ENCODE measurements at regions not wholly inside any gene's neighbourhood (a gene's known extent, or its start where the extent isn't known, plus 50 kb on each side); places are given as distances from the start of the nearest gene placed in this dataset.
"Not testable (repeated sequence)": the region's sequence is repeated elsewhere in the genome, so short reads cannot be mapped to it uniquely, and the experiment has no call there.

DNA sequence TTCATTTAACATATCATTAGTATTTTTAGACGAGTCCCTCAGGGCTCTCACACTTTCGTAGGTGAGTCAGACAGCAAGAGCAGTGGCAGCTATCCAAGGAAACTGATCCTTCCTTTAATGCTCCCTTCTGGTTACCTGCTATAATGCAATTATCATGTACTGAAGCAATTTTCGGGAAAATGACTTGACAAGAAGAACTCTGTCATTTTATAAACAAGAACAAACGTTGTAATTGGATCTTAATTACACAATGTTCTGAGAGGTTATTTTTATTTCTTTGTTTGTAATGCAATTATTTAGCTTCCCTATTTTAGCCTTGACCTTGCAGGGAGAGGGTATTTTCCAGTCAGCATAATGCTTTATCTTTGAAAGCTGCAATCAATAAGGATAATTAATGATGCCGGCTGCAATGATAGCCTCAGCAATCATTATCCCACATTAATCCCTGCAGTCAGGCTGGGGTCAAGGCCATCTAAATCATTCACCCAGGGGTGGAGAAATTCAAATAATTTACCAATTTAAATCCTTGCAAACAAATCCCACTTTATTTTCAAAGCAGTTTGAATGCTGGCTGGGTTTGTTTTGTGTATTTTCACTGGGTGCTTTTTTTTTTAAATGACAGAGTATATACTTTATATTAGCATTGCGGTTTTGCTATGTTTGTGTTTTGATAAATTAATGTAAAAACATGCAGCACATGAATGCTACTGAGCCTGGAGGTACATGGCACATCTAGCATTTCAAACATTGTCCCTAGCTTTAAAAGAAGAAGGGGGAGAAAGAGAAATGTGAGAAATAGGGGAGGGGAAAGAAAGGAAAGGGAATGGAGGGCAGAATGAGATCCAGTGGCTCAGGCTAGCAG, 249.9 kb downstream of the SHOX2 start:
- no peak for ATAC-seq

DNA sequence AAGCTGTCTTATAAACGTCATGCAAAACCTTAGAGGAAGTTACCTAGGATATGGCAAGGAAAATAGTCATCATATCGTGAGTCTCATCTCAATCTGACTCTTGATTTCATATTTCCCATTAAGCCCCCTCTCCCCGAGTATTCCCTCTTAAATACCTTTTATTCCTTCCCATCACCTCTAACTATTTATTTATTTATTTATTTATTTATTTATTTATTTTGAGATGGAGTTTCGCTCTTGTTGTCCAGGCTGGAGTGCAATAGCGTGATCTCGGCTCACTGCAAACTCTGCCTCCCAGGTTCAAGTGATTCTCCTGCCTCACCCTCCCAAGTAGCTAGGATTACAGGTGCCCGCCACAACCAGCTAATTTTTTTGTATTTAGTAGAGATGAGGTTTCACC, 260.4 kb downstream of the SHOX2 start:
- ATAC-seq, result not testable (repeated sequence)

- ATAC-seq, result no peak
These were observed 261.2 kb downstream of the SHOX2 start for GRCh38 chr3:157844800-157845565.

GRCh38 chr3:157844216-157844615, 262.0 kb downstream of the SHOX2 start:
- no peak for ATAC-seq

- ATAC-seq, result no peak
These were observed 265.2 kb downstream of the SHOX2 start for GRCh38 chr3:157841029-157841428.

GRCh38 chr3:157840564-157840963, 265.7 kb downstream of the SHOX2 start:
- no peak for ATAC-seq

- no peak for ATAC-seq
These were observed 267.8 kb downstream of the SHOX2 start for GRCh38 chr3:157838457-157838856.

DNA sequence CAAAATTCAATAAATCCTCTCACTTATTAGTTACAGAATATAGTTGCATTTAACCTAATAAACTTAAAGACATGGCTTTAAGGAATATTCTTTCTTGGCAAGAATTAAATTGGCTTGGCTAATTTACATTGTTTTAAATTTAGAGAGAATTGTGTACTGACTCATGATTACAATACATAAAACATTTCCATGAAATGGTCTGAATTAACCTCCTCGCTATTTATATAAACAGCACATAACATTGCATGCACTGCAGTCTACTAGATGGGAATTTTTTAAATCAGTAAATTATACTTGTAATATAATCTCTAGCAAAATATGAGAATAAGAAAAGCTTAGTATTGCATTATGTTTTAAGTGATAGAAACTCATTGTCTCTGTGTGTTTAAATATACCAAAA, 268.9 kb downstream of the SHOX2 start:
- ATAC-seq, result no peak

DNA sequence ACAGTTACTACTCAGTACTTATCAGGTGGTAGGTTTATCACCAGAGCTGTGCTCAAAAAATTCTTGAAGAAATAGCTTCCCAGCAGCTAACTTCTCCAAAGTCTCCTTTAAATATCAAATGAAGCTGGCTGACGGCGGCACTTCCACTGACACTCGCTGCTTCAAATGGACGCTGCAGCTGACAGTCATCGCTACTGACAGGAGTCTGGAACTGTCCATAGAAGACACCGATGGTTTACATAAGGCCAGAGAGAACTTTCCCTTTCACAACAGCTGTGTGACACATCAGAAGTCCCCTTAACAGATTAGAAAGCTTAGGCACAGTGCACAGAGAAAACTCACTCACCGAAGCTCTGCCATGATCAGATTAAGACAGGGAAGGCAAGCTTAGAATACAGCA, 270.2 kb downstream of the SHOX2 start:
- ATAC-seq, result no peak

DNA sequence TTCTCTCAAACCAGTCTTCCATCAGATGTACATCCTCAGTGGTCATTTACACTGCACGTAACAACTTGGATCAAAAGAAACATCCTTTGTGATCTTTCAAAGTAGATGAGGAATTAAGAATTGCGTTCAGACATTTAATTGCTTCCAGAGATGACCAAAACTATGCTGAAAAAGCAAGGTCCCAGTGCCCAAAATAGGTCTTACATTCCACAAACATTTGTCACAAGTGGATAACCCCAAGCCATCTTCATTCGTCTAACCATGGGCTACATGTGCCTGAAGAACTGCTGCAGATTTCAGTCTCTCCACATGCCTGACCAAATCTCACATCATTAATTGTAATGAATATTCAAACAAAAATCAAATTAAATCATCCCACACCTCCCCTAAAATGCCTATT, 273.6 kb downstream of the SHOX2 start:
- no peak for ATAC-seq

DNA sequence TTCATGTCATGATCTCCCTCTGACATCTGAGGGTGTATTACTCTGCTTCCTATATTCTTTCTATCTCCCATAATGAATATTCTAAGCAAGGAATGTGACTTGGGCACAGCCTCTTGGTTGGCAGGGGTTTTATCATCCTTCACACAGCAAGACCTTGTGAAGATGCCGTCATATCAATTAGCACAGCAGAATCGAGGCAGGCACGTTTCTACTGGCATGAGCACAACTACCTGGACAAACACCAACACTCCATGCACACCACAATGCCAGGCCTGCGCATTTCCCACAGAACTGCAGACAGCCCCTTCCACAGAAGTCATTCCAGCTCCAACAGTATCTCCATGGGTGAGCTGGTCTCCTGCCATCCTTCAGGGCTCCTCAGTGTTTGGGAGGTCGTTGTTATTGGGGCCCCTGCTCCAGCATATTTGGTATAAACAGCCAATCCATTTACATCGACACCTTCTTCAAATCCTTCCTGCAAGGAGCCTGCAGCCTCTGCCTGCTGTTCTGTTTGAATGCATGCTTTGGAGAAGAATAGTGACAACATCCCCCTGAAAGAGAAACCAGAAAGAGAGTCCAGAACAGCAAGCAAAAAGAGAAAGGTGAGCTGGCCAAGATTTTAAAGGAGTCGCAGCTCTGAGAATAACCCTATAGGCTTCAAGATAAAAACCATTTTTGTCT, 275.5 kb downstream of the SHOX2 start:
- no peak for ATAC-seq

DNA sequence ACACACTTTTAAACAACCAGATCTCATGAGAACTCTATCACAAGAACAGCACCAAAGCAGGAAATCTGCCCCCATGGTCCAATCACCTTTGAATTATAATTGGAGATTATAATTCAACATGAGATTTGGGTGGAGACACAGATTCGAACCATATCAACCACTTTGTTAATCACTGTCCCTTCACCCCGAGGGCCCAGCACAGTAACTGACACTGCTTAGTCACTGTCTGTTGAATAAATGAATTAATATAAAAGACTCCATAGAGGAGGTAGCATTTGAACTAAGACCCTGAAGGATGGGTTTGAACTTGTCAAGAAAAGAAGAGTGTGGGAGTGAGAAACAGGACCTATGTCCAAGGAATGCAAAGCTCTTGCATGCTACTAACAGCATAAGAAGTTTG, 276.4 kb downstream of the SHOX2 start:
- no peak for ATAC-seq

- no peak for ATAC-seq
These were observed 281.9 kb downstream of the SHOX2 start for GRCh38 chr3:157824281-157824680.

- no peak for ATAC-seq
These were observed 283.2 kb downstream of the SHOX2 start for GRCh38 chr3:157823050-157823449.

DNA sequence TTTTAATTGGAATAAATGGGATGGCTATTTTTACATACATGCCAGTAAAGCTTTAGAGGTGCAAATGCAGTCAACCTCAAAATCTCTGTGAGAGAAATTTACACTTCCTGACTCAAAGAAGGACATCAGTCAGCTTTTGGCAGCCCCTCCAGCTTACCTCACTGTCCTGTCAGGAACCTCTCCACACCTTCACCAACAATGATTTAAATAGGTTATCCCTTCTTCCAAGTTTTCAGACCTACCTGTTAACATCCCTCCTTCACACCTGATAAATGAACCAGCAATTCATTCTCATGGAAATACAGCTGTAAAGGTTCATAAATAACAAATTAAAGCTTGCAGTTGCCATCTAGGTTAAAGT, 286.1 kb downstream of the SHOX2 start:
- ATAC-seq, result no peak

DNA sequence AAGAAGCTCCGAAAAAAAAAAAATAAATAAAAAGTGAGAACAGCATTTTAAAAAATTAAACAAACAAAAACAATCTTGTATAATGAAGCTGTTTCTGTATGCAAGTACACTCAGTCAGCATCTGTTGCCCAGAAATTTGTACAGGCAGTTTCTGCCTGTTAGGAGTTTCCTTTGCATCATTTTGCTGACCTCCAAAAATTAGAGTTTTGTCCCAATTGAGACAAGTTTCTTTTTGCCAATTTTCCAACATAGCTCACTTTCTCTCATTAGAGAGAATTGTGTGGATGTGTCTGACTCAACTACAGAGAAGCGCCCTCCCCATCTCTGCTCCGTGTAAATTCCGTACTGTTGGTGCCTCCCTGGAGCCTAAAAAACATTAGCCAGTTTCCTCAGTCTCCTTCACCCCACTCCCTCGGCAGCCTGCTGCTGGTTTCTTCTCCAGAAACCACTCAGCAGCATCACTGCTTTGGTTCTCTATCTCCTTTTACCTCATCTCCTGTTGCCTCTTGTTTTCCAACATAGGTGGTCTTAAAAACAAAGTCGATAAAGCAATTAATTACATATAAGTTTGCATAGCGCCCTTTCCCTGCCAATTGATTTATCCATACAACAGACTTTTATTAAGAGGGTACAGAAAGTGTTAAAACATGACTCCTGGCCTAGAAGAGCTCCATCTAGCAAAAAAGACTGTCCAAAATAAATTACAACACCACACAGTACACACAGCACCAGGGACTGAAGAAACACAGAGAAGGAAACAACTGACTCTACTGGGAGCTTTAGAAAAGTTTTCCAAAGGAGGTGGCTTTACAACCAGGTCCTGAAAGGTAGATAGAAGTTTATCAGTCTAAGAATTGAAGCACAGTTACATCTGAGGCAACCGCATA, 286.7 kb downstream of the SHOX2 start:
- no peak for ATAC-seq

DNA sequence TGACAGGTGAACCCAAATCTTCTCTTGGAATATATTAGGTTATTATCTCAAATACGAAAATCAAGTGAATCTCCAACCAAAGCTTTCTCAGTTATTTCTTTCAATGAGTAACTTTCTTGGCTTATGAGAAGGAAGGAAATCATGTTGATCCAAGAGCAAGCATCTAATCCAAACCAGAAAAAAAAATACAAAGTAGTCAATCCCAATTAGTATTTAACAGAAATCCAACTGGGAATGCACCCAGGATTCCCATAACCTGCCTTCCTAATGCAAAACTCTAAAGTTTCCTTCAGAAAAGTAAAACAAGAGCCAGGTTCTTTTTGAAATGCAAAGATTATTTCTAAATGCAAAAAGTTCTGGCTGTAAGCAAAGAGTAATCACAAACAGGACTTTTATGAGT, 289.3 kb downstream of the SHOX2 start:
- ATAC-seq, result no peak

- ATAC-seq, result no peak
These were observed 289.9 kb downstream of the SHOX2 start for GRCh38 chr3:157816296-157816695.

DNA sequence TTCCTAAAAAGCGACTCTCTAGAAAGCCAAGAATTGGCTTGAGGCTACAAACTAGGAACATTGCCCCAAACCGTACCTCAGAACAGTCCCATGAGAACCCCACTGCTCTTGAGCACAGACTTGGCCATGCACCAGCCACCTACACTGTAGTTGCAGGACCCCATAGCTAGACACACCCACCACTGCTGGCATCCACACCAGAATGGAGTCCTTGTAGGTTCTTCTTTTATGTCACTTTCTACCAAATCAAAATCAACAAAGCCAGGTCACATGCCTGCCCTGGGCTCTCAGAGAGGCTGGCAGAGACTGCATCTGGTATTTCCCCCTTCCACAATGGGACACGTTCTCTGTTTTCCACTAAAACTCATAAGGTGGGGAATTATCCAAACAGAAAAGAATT, 290.5 kb downstream of the SHOX2 start:
- ATAC-seq, result no peak

GRCh38 chr3:157810924-157811718, 295.1 kb downstream of the SHOX2 start:
- no peak for ATAC-seq

DNA sequence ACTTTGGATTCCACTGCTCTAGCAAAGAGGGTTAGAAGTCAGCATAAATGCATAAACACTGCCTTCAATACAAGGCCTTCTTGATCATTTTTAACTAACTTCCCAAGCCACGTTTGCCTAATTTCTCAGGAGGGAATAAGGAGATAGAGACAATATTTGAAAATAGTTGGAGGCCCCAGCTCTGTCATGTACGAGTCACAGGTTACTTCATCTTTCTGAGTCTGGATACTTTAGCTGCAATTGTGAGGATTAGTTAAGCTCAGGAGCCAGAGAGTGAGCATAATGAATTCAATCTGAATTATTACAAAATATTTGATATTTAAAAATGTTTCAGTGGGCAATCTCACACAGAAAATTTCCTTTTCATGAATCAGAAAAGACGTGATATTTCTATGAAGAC, 298.9 kb downstream of the SHOX2 start:
- no peak for ATAC-seq

- ATAC-seq, result no peak
These were observed 300.7 kb downstream of the SHOX2 start for GRCh38 chr3:157805538-157805937.

All from activated CD4-positive, CD25-positive, alpha-beta regulatory T cell treated with anti-CD3 and anti-CD28 coated beads, Interleukin-2, amount 50 U/mL, for 24 hours (primary cell).